ENCODE measurements at regions not wholly inside any gene's neighbourhood (a gene's known extent, or its start where the extent isn't known, plus 50 kb on each side); places are given as distances from the start of the nearest gene placed in this dataset.

DNA sequence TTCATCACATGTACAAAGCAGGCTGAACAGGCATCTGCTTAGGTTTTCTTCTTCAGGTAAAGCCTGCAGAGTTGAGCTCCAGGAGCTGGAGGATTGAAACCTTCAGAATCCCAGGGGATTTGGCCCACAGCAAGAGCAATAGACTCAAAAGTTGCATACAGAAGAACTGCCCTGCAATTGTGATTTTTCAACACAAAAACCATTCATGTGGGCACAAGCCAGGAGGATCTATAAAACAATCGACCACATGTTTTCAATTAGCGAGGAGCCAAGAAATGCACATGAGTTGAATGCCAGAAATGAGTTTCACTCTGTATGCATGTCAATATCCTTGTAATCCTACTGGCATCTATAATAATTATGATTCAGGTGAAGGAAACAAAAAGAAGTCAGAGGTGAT, 576.4 kb downstream of the HDGFL1 start:
- intact Hi-C loops (cut with DNase I; ENCODE audit: low total_unique reads): no loop called here
- DNase-seq (ENCODE audit: low spot score in 2 of 2): no peak
- no peak overlapping the region for H3K4me3 ChIP-seq (ENCODE audit: low read depth, poor library complexity, severe bottlenecking)
- TF ChIP-seq POLR2A (IDR thresholded peaks at IDR 0.05): no peak
- TF ChIP-seq, protein P1, sequence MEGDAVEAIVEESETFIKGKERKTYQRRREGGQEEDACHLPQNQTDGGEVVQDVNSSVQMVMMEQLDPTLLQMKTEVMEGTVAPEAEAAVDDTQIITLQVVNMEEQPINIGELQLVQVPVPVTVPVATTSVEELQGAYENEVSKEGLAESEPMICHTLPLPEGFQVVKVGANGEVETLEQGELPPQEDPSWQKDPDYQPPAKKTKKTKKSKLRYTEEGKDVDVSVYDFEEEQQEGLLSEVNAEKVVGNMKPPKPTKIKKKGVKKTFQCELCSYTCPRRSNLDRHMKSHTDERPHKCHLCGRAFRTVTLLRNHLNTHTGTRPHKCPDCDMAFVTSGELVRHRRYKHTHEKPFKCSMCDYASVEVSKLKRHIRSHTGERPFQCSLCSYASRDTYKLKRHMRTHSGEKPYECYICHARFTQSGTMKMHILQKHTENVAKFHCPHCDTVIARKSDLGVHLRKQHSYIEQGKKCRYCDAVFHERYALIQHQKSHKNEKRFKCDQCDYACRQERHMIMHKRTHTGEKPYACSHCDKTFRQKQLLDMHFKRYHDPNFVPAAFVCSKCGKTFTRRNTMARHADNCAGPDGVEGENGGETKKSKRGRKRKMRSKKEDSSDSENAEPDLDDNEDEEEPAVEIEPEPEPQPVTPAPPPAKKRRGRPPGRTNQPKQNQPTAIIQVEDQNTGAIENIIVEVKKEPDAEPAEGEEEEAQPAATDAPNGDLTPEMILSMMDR (IDR thresholded peaks at IDR 0.05): no peak
- 33 to 37% methylated on average over 2 of the region's 2 CpGs for WGBS, 2 donors

DNA sequence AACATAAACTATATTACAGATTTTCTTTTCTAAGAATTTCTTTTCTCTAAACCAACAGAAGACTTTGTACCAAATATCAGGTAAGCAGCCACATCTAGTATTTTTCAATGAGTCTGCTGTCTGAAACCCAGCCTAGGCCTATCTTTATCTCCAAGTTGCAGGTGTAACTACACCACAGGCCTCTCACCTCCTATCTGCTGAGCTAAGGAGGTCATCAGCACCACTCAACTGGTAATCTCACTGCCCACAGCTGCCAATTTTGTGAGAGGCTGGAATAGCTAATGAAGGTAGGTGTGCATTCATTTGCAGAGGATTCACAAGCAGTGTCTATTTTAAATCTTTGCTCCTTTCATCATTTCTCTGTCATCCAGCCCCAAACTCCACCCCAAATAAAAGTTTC, 584.8 kb downstream of the HDGFL1 start:
- no peak for TF ChIP-seq POLR2A (IDR thresholded peaks at IDR 0.05)
- TF ChIP-seq, protein P1 (IDR thresholded peaks at IDR 0.05): no peak
- intact Hi-C loops (cut with DNase I; ENCODE audit: low total_unique reads): no loop called here
- H3K4me3 ChIP-seq (ENCODE audit: low read depth, poor library complexity, severe bottlenecking): no peak overlapping the region
- no peak for DNase-seq (ENCODE audit: low spot score in 2 of 2)

DNA sequence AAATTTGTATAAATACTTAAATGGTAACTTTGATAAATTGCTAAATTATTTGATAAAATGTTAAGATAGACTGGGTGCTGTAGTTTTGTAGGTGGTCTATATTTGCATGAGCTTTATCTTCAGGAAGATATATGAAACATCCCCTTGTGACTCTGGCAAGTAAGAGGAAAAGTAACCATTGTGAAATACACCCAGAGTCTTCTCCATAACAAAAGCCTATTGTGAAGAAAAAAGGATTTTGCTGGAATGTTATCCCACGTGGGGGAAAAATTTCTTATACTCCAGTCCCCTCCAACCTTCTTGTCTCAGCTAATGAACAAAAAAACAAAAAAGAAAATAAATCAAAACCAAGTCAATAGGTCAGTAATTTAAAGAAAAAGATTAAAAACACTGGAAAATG, 600.7 kb downstream of the HDGFL1 start:
- WGBS, 2 donors: 43 to 58% methylated on average over 1 of the region's 1 CpG
- TF ChIP-seq POLR2A (IDR thresholded peaks at IDR 0.05): no peak
- TF ChIP-seq, protein P1 (IDR thresholded peaks at IDR 0.05): no peak
- DNase-seq (ENCODE audit: low spot score in 2 of 2): no peak
- intact Hi-C loops (cut with DNase I; ENCODE audit: low total_unique reads): no loop called here
- H3K4me3 ChIP-seq (ENCODE audit: low read depth, poor library complexity, severe bottlenecking): no peak overlapping the region

DNA sequence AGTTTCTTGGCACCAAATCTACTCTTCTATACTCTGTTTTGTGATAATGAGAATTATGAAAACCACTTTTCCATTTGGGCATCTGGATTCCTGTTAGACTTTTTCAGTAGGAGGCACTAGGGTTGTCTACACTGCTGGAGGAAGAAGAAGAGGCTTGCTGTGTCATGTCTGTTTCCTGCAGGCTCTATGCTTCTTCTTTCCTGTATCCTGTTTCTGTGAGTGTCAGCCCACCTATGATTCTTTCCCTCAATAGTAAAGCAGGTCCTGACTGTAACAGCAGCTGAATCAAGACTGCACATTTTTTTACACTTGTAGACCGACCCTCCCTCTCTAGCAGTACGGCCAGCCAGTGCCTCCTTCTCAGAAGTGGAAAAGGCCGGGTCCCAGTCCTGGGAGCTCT, 603.9 kb downstream of the HDGFL1 start:
- intact Hi-C loops (cut with DNase I; ENCODE audit: low total_unique reads): no loop called here
- no peak for DNase-seq (ENCODE audit: low spot score in 2 of 2)
- TF ChIP-seq POLR2A (IDR thresholded peaks at IDR 0.05): no peak
- TF ChIP-seq, protein P1 (IDR thresholded peaks at IDR 0.05): no peak
- H3K4me3 ChIP-seq (ENCODE audit: low read depth, poor library complexity, severe bottlenecking): no peak overlapping the region
- 35 to 41% methylated on average over 3 of the region's 3 CpGs for WGBS, 2 donors

DNA sequence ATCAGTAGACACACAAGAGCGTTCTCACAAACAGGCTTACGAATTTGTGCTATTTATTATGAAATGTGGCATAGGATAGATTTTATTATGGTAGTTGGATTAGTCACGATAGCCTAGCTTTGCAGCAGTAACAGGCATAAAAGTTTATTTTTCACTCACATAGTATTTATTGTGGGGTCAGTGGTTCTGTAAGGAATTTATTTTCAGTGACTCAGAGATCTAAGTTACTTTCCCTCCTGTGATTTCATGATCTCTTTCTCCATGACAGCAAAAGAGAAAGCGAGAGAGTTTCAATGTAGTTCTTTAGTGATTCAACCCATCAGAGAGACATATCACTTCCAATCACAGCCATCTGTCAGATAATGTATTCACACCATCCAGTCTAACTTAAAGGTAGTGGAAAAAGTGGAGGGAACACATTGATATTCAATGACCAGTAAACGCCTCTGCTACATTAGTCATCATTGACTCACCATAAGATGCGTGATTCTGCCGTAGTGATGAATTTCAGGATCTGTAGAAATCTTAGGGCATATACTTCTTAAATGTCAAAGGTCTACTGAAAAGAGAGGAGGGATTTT, 605.5 kb downstream of the HDGFL1 start:
- intact Hi-C loops (cut with DNase I; ENCODE audit: low total_unique reads): no loop called here
- no peak for DNase-seq (ENCODE audit: low spot score in 2 of 2)
- no peak for TF ChIP-seq POLR2A (IDR thresholded peaks at IDR 0.05)
- TF ChIP-seq, protein P1 (IDR thresholded peaks at IDR 0.05): no peak
- H3K4me3 ChIP-seq (ENCODE audit: low read depth, poor library complexity, severe bottlenecking): no peak overlapping the region
- 83 to 88% methylated on average over 7 of the region's 7 CpGs for WGBS, 2 donors

DNA sequence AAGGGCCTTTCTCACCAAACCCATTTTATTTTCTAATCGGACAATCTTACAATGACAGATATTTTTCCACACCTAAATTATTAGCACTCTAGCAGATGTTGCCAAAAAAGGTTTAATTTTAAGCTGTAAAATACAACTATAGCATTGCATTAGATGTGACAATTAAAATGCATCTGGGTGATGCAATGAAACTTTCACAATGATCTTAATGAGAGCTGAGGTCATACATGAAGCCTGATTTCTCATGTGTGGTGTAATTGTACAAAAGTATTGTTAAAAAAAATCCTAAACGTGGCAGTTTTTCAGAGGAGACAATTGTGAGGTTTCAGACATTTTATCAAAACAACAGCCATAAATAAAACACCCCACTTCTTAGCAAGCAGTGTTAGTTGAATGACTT, 606.0 kb downstream of the HDGFL1 start:
- no peak overlapping the region for H3K4me3 ChIP-seq (ENCODE audit: low read depth, poor library complexity, severe bottlenecking)
- no peak for DNase-seq (ENCODE audit: low spot score in 2 of 2)
- intact Hi-C loops (cut with DNase I; ENCODE audit: low total_unique reads): no loop called here
- no peak for TF ChIP-seq POLR2A (IDR thresholded peaks at IDR 0.05)
- TF ChIP-seq, protein P1 (IDR thresholded peaks at IDR 0.05): no peak
- 68 to 69% methylated on average over 2 of the region's 2 CpGs for WGBS, 2 donors
